Skeletal muscle cell (primary cell): ENCODE measurements at regions not wholly inside any gene's neighbourhood (a gene's known extent, or its start where the extent isn't known, plus 50 kb on each side); places are given as distances from the start of the nearest gene placed in this dataset.
A peak's percentile ranks its signal among the peaks of the same experiment; 100 is the strongest.
"Not testable (repeated sequence)": the region's sequence is repeated elsewhere in the genome, so short reads cannot be mapped to it uniquely, and the experiment has no call there.

Source experiments
- DNase-seq: peaks from one replicate; pipeline ENCODE4 v3.0.0-alpha.2; 2010; ENCODE audit warnings: low read depth
- H3K4me3 ChIP-seq: 2 replicates; pipeline ENCODE4 v1.5.1; 2011; ENCODE audit warnings: low read depth, mild to moderate bottlenecking, control low read depth, low read length, moderate library complexity

- DNase-seq: no peak
- no peak overlapping the region for H3K4me3 ChIP-seq
Measured at GRCh38 chr3:15979495-15979894, 181.7 kb upstream of the ANKRD28 start.

- no peak for DNase-seq
- H3K4me3 ChIP-seq: no peak overlapping the region
Measured at GRCh38 chr3:15979900-15980299, 182.1 kb upstream of the ANKRD28 start.

GRCh38 chr3:15982243-15982642 is 184.5 kb upstream of the ANKRD28 start:
- no peak for DNase-seq
- H3K4me3 ChIP-seq: no peak overlapping the region

GRCh38 chr3:15982667-15983196 is 185.0 kb upstream of the ANKRD28 start:
- peak; percentile 80 for DNase-seq
- H3K4me3 ChIP-seq: peak overlapping the region; percentile 12

GRCh38 chr3:15983232-15983631 is 185.5 kb upstream of the ANKRD28 start:
- peak overlapping the region; percentile 12 for H3K4me3 ChIP-seq
- peak; percentile 31 for DNase-seq

- no peak for DNase-seq
- H3K4me3 ChIP-seq: no peak overlapping the region
Measured at GRCh38 chr3:15983693-15984092, 185.9 kb upstream of the ANKRD28 start.

- H3K4me3 ChIP-seq: no peak overlapping the region
Measured at GRCh38 chr3:15989419-15989818, 185.1 kb upstream of the GALNT15 start.

GRCh38 chr3:15993660-15994059 is 180.8 kb upstream of the GALNT15 start:
- H3K4me3 ChIP-seq, DNase-seq: not testable (repeated sequence)

More at GRCh38 chr3:15989419-15989818, 185.1 kb upstream of the GALNT15 start:
- DNase-seq: no peak

GRCh38 chr3:15996496-15996895 is 178.0 kb upstream of the GALNT15 start:
- not testable (repeated sequence) for H3K4me3 ChIP-seq, DNase-seq

GRCh38 chr3:15997274-15997943 is 177.1 kb upstream of the GALNT15 start:
- no peak for DNase-seq
- H3K4me3 ChIP-seq: no peak overlapping the region

- no peak overlapping the region for H3K4me3 ChIP-seq
- no peak for DNase-seq
Measured at GRCh38 chr3:15998911-15999310, 175.6 kb upstream of the GALNT15 start.

- no peak for DNase-seq
- H3K4me3 ChIP-seq: no peak overlapping the region
Measured at GRCh38 chr3:16004812-16005211, 169.7 kb upstream of the GALNT15 start.

- no peak overlapping the region for H3K4me3 ChIP-seq
Measured at GRCh38 chr3:16011376-16011775, 163.1 kb upstream of the GALNT15 start.

GRCh38 chr3:16012086-16012485 is 162.4 kb upstream of the GALNT15 start:
- no peak for DNase-seq
- no peak overlapping the region for H3K4me3 ChIP-seq

More at GRCh38 chr3:16011376-16011775, 163.1 kb upstream of the GALNT15 start:
- DNase-seq: no peak

GRCh38 chr3:16013568-16013967 is 160.9 kb upstream of the GALNT15 start:
- no peak overlapping the region for H3K4me3 ChIP-seq
- peak; percentile 38 for DNase-seq

- not testable (repeated sequence) for H3K4me3 ChIP-seq, DNase-seq
Measured at GRCh38 chr3:16021801-16022200, 152.7 kb upstream of the GALNT15 start.

GRCh38 chr3:16023881-16024280 is 150.6 kb upstream of the GALNT15 start:
- not testable (repeated sequence) for H3K4me3 ChIP-seq, DNase-seq

GRCh38 chr3:16024548-16024947 is 149.9 kb upstream of the GALNT15 start:
- no peak for DNase-seq

GRCh38 chr3:16026753-16027152 is 147.7 kb upstream of the GALNT15 start:
- no peak overlapping the region for H3K4me3 ChIP-seq
- no peak for DNase-seq

More at GRCh38 chr3:16024548-16024947, 149.9 kb upstream of the GALNT15 start:
- no peak overlapping the region for H3K4me3 ChIP-seq

GRCh38 chr3:16028604-16029003 is 145.9 kb upstream of the GALNT15 start:
- DNase-seq: no peak

GRCh38 chr3:16030342-16030741 is 144.1 kb upstream of the GALNT15 start:
- H3K4me3 ChIP-seq: no peak overlapping the region
- DNase-seq: no peak

More at GRCh38 chr3:16028604-16029003, 145.9 kb upstream of the GALNT15 start:
- H3K4me3 ChIP-seq: no peak overlapping the region
